HEK293 (cell line): ENCODE measurements at regions not wholly inside any gene's neighbourhood (a gene's known extent, or its start where the extent isn't known, plus 50 kb on each side); places are given as distances from the start of the nearest gene placed in this dataset.

Experiments
- BCL6B ChIP-seq: fragments of 450-650 bp; formaldehyde crosslinking; IDR thresholded peaks from 2 replicates; pipeline ENCODE4 v1.5.1; 2017; ENCODE audit warnings: missing biosample characterization, missing genetic modification characterization
- EGR2 ChIP-seq: fragments of 450-650 bp; formaldehyde crosslinking; IDR thresholded peaks from 2 replicates; pipeline ENCODE4 v1.5.1; 2016; ENCODE audit warnings: low read depth, missing biosample characterization, missing genetic modification characterization
- GFI1B ChIP-seq: fragments of 450-650 bp; formaldehyde crosslinking; IDR thresholded peaks from 2 replicates; pipeline ENCODE4 v1.5.1; 2016; ENCODE audit warnings: missing biosample characterization, missing genetic modification characterization
- GLI2 ChIP-seq: fragments of 450-650 bp; formaldehyde crosslinking; IDR thresholded peaks from 2 replicates; pipeline ENCODE4; 2017; ENCODE audit warnings: missing biosample characterization, missing genetic modification characterization, low read depth, borderline replicate concordance
- KLF9 ChIP-seq: fragments of 450-650 bp; formaldehyde crosslinking; IDR thresholded peaks from 2 replicates; pipeline ENCODE4 v1.5.1; 2016; ENCODE audit warnings: missing biosample characterization, missing genetic modification characterization, low read depth
- PATZ1 ChIP-seq: fragments of 450-650 bp; formaldehyde crosslinking; IDR thresholded peaks from 2 replicates; pipeline ENCODE4 v1.5.1; 2016; ENCODE audit warnings: missing biosample characterization, missing genetic modification characterization
- REST ChIP-seq: fragments of 450-650 bp; formaldehyde crosslinking; IDR thresholded peaks from 2 replicates; pipeline ENCODE4 v1.5.1; 2016; ENCODE audit warnings: missing biosample characterization, missing genetic modification characterization
- TRIM28 ChIP-seq: IDR thresholded peaks from 2 replicates; pipeline ENCODE4 v1.6.1; 2011; ENCODE audit warnings: low read length, control low read depth, borderline replicate concordance
- WT1 ChIP-seq: fragments of 450-650 bp; formaldehyde crosslinking; IDR thresholded peaks from 2 replicates; pipeline ENCODE4 v1.5.1; 2016; ENCODE audit warnings: missing biosample characterization, missing genetic modification characterization
- YY1 ChIP-seq: fragments of 450-650 bp; formaldehyde crosslinking; IDR thresholded peaks from 2 replicates; pipeline ENCODE4 v1.5.1; 2018; ENCODE audit warnings: missing biosample characterization, missing genetic modification characterization
- ZBTB48 ChIP-seq: fragments of 450-650 bp; formaldehyde crosslinking; IDR thresholded peaks from 2 replicates; pipeline ENCODE4 v1.5.1; 2016; ENCODE audit warnings: missing biosample characterization, missing genetic modification characterization
- ZFP69B ChIP-seq: fragments of 450-650 bp; formaldehyde crosslinking; IDR thresholded peaks from 2 replicates; pipeline ENCODE4 v1.5.1; 2016; ENCODE audit warnings: missing biosample characterization, missing genetic modification characterization
- ZIC2 ChIP-seq: fragments of 450-650 bp; formaldehyde crosslinking; IDR thresholded peaks from 2 replicates; pipeline ENCODE4 v1.5.1; 2016; ENCODE audit warnings: missing biosample characterization, missing genetic modification characterization
- ZNF112 ChIP-seq: fragments of 450-650 bp; formaldehyde crosslinking; IDR thresholded peaks from 2 replicates; pipeline ENCODE4 v1.5.0; 2017; ENCODE audit warnings: missing biosample characterization, missing genetic modification characterization
- ZNF2 ChIP-seq: fragments of 450-650 bp; formaldehyde crosslinking; IDR thresholded peaks from 2 replicates; pipeline ENCODE4 v1.5.1; 2016; ENCODE audit warnings: missing biosample characterization, missing genetic modification characterization
- ZNF239 ChIP-seq: fragments of 450-650 bp; formaldehyde crosslinking; IDR thresholded peaks from 2 replicates; pipeline ENCODE4 v1.5.1; 2016; ENCODE audit warnings: missing biosample characterization, missing genetic modification characterization
- ZNF311 ChIP-seq: fragments of 450-650 bp; formaldehyde crosslinking; IDR thresholded peaks from 2 replicates; pipeline ENCODE4 v1.5.1; 2017; ENCODE audit warnings: missing biosample characterization, missing genetic modification characterization, borderline replicate concordance
- ZNF362 ChIP-seq: fragments of 450-650 bp; formaldehyde crosslinking; IDR thresholded peaks from 2 replicates; pipeline ENCODE4 v1.5.1; 2016; ENCODE audit warnings: missing biosample characterization, missing genetic modification characterization
- ZNF514 ChIP-seq: fragments of 450-650 bp; formaldehyde crosslinking; IDR thresholded peaks from 2 replicates; pipeline ENCODE4 v1.5.1; 2016; ENCODE audit warnings: missing biosample characterization, missing genetic modification characterization
- ZNF521 ChIP-seq: fragments of 450-650 bp; formaldehyde crosslinking; IDR thresholded peaks from 2 replicates; pipeline ENCODE4 v1.5.1; 2017; ENCODE audit warnings: missing biosample characterization, mild to moderate bottlenecking, missing genetic modification characterization
- ZNF548 ChIP-seq: fragments of 450-650 bp; formaldehyde crosslinking; IDR thresholded peaks from 2 replicates; pipeline ENCODE4 v1.5.1; 2016; ENCODE audit warnings: missing biosample characterization, missing genetic modification characterization
- ZNF549 ChIP-seq: fragments of 450-650 bp; IDR thresholded peaks from 2 replicates; pipeline ENCODE4 v1.5.1; 2018; ENCODE audit warnings: missing biosample characterization, missing genetic modification characterization, mild to moderate bottlenecking, inconsistent platforms, moderate library complexity
- ZNF555 ChIP-seq: fragments of 450-650 bp; formaldehyde crosslinking; conservative IDR thresholded peaks from 2 replicates; pipeline ENCODE4 v1.5.1; 2017; ENCODE audit warnings: missing biosample characterization, mild to moderate bottlenecking, missing genetic modification characterization, inconsistent platforms
- ZNF623 ChIP-seq: fragments of 450-650 bp; formaldehyde crosslinking; IDR thresholded peaks from 2 replicates; pipeline ENCODE4 v1.5.1; 2016; ENCODE audit warnings: missing biosample characterization, missing genetic modification characterization
- ZNF660 ChIP-seq: fragments of 450-650 bp; IDR thresholded peaks from 2 replicates; pipeline ENCODE4 v1.5.1; 2018; ENCODE audit warnings: missing biosample characterization, mild to moderate bottlenecking, missing genetic modification characterization
- ZNF747 ChIP-seq: fragments of 450-650 bp; formaldehyde crosslinking; IDR thresholded peaks from 2 replicates; pipeline ENCODE4 v1.5.1; 2016; ENCODE audit warnings: missing biosample characterization, missing genetic modification characterization
- ZNF777 ChIP-seq: fragments of 450-650 bp; formaldehyde crosslinking; IDR thresholded peaks from 2 replicates; pipeline ENCODE4 v1.5.1; 2017; ENCODE audit warnings: missing biosample characterization, missing genetic modification characterization, borderline replicate concordance
- ZNF792 ChIP-seq: fragments of 450-650 bp; formaldehyde crosslinking; IDR thresholded peaks from 2 replicates; pipeline ENCODE4 v1.5.1; 2016; ENCODE audit warnings: missing biosample characterization, missing genetic modification characterization
- ZSCAN16 ChIP-seq: fragments of 450-650 bp; formaldehyde crosslinking; IDR thresholded peaks from 2 replicates; pipeline ENCODE4 v1.5.1; 2016; ENCODE audit warnings: missing biosample characterization, missing genetic modification characterization
- ZSCAN4 ChIP-seq: fragments of 450-650 bp; formaldehyde crosslinking; IDR thresholded peaks from 2 replicates; pipeline ENCODE4 v1.5.1; 2017; ENCODE audit warnings: missing biosample characterization, missing genetic modification characterization
- ZXDB ChIP-seq: fragments of 450-650 bp; formaldehyde crosslinking; IDR thresholded peaks from 2 replicates; pipeline ENCODE4 v1.5.1; 2016; ENCODE audit warnings: missing biosample characterization, missing genetic modification characterization

GRCh38 chr2:38440655-38441054 lies 63.6 kb upstream of the ATL2 start (continued):
- no peak for TF ChIP-seq KLF9 (tag by site-specific recombination)
- TF ChIP-seq ZNF747 (tag by site-specific recombination), result no peak
- no peak for TF ChIP-seq ZNF549 (tag by site-specific recombination)
- peak; percentile 94 for TF ChIP-seq ZIC2 (tag by site-specific recombination)
- TF ChIP-seq ZNF239 (tag by site-specific recombination), result no peak
- TF ChIP-seq ZNF660 (tag by site-specific recombination), result peak; percentile 93
- no peak for TF ChIP-seq ZNF311 (tag by site-specific recombination)
- TF ChIP-seq BCL6B (tag by site-specific recombination), result no peak
- no peak for TF ChIP-seq ZNF555 (tag by site-specific recombination)
- no peak for TF ChIP-seq REST
- TF ChIP-seq ZNF777 (tag by site-specific recombination), result no peak
- no peak for TF ChIP-seq ZNF521 (tag by site-specific recombination)
- no peak for TF ChIP-seq ZNF548
- peak; percentile 86 for TF ChIP-seq WT1
- TF ChIP-seq ZNF2 (tag by site-specific recombination), result no peak; the same call in none of the 2 replicates
- peak; percentile 95 for TF ChIP-seq ZXDB
- TF ChIP-seq ZNF362 (tag by site-specific recombination), result no peak
- TF ChIP-seq PATZ1 (tag by site-specific recombination), result peak; percentile 86
- TF ChIP-seq GLI2 (tag by site-specific recombination), result peak; percentile 91
- TF ChIP-seq EGR2 (tag by site-specific recombination), result no peak
- TF ChIP-seq ZFP69B (tag by site-specific recombination), result 0 out of 2 replicates have a peak, but pooled peaks have one; percentile 19
- TF ChIP-seq ZSCAN4 (tag by site-specific recombination), result no peak
- TF ChIP-seq ZNF792 (tag by site-specific recombination), result peak; percentile 86; the same call in 1 of the 2 replicates
- TF ChIP-seq ZNF112 (tag by site-specific recombination), result no peak
- no peak for TF ChIP-seq ZSCAN16 (tag by site-specific recombination)
- TF ChIP-seq GFI1B (tag by site-specific recombination), result peak; percentile 69; the same call in 1 of the 2 replicates
- no peak for TF ChIP-seq ZNF514 (tag by site-specific recombination)
- TF ChIP-seq ZBTB48 (tag by site-specific recombination), result no peak
- no peak for TF ChIP-seq ZNF623 (tag by site-specific recombination)
- no peak for TF ChIP-seq YY1
- TF ChIP-seq TRIM28, result peak; percentile 88
